Activated CD4-positive, alpha-beta T cell treated with anti-CD3 and anti-CD28 coated beads, Interleukin-2, amount 10 ng/mL, durations not matched to agents 7 days and 5 days (primary cell): ENCODE measurements at regions not wholly inside any gene's neighbourhood (a gene's known extent, or its start where the extent isn't known, plus 50 kb on each side); places are given as distances from the start of the nearest gene placed in this dataset.

Experiments
- CTCF ChIA-PET: fragments of 350-600 bp; sonication (Branson Sonifier 250); formaldehyde crosslinking; loops from one replicate; lab custom pipeline; 2021; ENCODE audit warnings: antibody characterized with exemption; lab: Charles Lee
- POLR2A ChIA-PET: fragments of 350-600 bp; sonication (Branson Sonifier 250); formaldehyde crosslinking; loops from one replicate; lab custom pipeline; 2021; ENCODE audit warnings: antibody characterized with exemption; lab: Charles Lee
- DNase-seq: peaks from one replicate; pipeline ENCODE4 v3.0.0-alpha.2; 2020
- H3K27ac Mint-ChIP-seq: one replicate; pipeline ENCODE4 v1.8.0; 2021; ENCODE audit warnings: mild to moderate bottlenecking, moderate library complexity, mixed read lengths
- H3K27me3 Mint-ChIP-seq: one replicate; pipeline ENCODE4 v1.8.0; 2021; ENCODE audit warnings: mixed read lengths
- H3K36me3 Mint-ChIP-seq: one replicate; pipeline ENCODE4 v1.8.0; 2021; ENCODE audit warnings: low read depth, mixed read lengths
- H3K4me1 Mint-ChIP-seq: one replicate; pipeline ENCODE4 v1.8.0; 2021; ENCODE audit warnings: mixed read lengths
- H3K4me3 Mint-ChIP-seq: one replicate; pipeline ENCODE4 v1.8.0; 2021; ENCODE audit warnings: mild to moderate bottlenecking, moderate library complexity, mixed read lengths
- H3K9me3 Mint-ChIP-seq: one replicate; pipeline ENCODE4 v1.8.0; 2021; ENCODE audit warnings: mixed read lengths

- Mint-ChIP-seq H3K27me3 (no peaks in the 10 kb centered on the region), H3K4me3 (no peak overlapping the region), H3K9me3 (peaks cover 7% of the 10 kb centered on the region), H3K4me1 (no peaks in the 10 kb centered on the region), H3K36me3 (no peaks in the 10 kb centered on the region), H3K27ac (no peak overlapping the region)
- CTCF ChIA-PET, result no interaction called here
- POLR2A ChIA-PET, result no interaction called here
- no peak for DNase-seq
These were observed 128.7 kb upstream of the KIAA1217 start for GRCh38 chr10:24080207-24080606.

- ChIA-PET POLR2A (no interaction called here), CTCF (no interaction called here)
- Mint-ChIP-seq H3K27me3 (no peaks in the 10 kb centered on the region), H3K36me3 (no peaks in the 10 kb centered on the region), H3K4me3 (no peak overlapping the region), H3K9me3 (peaks cover 7% of the 10 kb centered on the region), H3K27ac (no peak overlapping the region), H3K4me1 (no peaks in the 10 kb centered on the region)
- no peak for DNase-seq
These were observed 122.4 kb upstream of the KIAA1217 start for GRCh38 chr10:24086296-24087086.

GRCh38 chr10:24091256-24091655 is 117.7 kb upstream of the KIAA1217 start:
- Mint-ChIP-seq H3K27ac (no peak overlapping the region), H3K4me1 (no peaks in the 10 kb centered on the region), H3K9me3 (peaks cover 10% of the 10 kb centered on the region), H3K36me3 (no peaks in the 10 kb centered on the region), H3K4me3 (no peak overlapping the region), H3K27me3 (no peaks in the 10 kb centered on the region)
- no peak for DNase-seq
- ChIA-PET POLR2A (no interaction called here), CTCF (no interaction called here)

- no peaks in the 10 kb centered on the region for H3K4me1 Mint-ChIP-seq
- H3K4me3 Mint-ChIP-seq, result no peak overlapping the region
- CTCF ChIA-PET, result no interaction called here
- no peak for DNase-seq
- H3K36me3 Mint-ChIP-seq, result no peaks in the 10 kb centered on the region
- POLR2A ChIA-PET, result no interaction called here
- no peaks in the 10 kb centered on the region for H3K27me3 Mint-ChIP-seq
- peaks cover 10% of the 10 kb centered on the region for H3K9me3 Mint-ChIP-seq
- no peak overlapping the region for H3K27ac Mint-ChIP-seq
These were observed 112.7 kb upstream of the KIAA1217 start for GRCh38 chr10:24096281-24096680.

- no peaks in the 10 kb centered on the region for H3K4me1 Mint-ChIP-seq
- no peak overlapping the region for H3K4me3 Mint-ChIP-seq
- DNase-seq, result no peak
- H3K36me3 Mint-ChIP-seq, result no peaks in the 10 kb centered on the region
- no peaks in the 10 kb centered on the region for H3K27me3 Mint-ChIP-seq
- ChIA-PET CTCF (no interaction called here), POLR2A (no interaction called here)
- H3K27ac Mint-ChIP-seq, result no peak overlapping the region
- H3K9me3 Mint-ChIP-seq, result peaks cover 5% of the 10 kb centered on the region
These were observed 111.2 kb upstream of the KIAA1217 start for GRCh38 chr10:24097751-24098207.

DNA sequence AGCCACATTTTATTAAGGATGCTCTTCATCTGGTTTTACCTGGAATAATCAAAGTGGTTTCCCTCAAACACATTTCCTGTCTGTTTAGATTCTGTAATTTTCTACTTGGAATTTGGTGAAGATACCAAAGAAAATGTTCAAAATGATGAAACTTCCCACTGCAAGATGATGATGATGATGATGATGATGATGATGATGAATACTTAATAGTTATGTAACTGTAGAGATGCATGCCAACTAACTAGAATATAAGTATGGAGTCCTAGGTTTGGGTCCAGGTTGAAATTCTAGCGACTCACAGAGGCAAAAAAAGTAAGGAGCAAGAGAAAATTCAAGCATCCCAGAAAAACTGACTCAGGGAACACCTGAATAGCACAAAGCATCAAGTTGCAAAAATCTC is 104.0 kb upstream of the KIAA1217 start:
- H3K36me3 Mint-ChIP-seq, result no peaks in the 10 kb centered on the region
- H3K27ac Mint-ChIP-seq, result no peak overlapping the region
- ChIA-PET POLR2A (no interaction called here), CTCF (no interaction called here)
- no peaks in the 10 kb centered on the region for H3K9me3 Mint-ChIP-seq
- no peaks in the 10 kb centered on the region for H3K4me1 Mint-ChIP-seq
- DNase-seq, result no peak
- H3K27me3 Mint-ChIP-seq, result no peaks in the 10 kb centered on the region
- no peak overlapping the region for H3K4me3 Mint-ChIP-seq

DNA sequence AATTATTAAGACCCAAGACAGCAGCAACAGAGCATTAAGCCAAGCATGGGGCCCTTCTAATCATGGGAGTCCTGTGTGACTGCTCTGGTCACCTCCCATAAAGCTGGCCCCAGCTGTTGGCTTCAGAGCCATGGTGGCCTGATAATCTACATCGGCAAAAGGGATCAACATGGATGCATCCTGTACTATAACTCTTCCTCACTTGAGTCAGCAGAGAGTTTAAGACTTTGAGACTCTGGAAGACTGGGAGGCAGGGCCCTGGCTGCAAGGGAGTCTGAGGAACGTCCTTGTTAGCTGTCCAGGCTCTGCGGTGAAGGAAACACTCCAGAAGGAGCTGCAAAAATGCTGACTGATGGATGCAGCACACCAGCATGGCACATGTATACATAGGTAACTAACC is 95.0 kb upstream of the KIAA1217 start:
- Mint-ChIP-seq H3K4me3 (no peak overlapping the region), H3K36me3 (no peaks in the 10 kb centered on the region)
- CTCF ChIA-PET, result no interaction called here

DNA sequence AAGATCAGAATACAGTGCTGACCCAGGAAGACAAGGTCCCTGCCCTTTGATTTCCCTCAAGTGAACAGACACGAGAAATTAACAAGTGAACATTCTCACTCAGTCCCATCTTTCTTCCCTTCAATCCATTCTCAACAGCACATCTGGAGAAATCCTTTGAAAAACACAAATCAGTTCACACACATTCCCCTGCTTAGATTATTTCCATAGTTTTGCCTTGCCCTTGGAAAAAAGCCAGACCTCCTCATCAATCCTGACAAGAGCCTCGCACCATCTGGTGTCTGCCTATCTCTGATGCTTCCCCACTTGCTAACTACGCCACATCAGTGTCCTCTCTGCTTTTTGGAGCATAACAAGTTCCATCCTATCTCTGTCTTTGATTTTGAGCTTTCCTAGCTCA is 94.4 kb upstream of the KIAA1217 start:
- Mint-ChIP-seq H3K36me3 (no peaks in the 10 kb centered on the region), H3K4me3 (no peak overlapping the region), H3K27me3 (no peaks in the 10 kb centered on the region), H3K4me1 (no peaks in the 10 kb centered on the region), H3K27ac (no peak overlapping the region), H3K9me3 (no peaks in the 10 kb centered on the region)
- CTCF ChIA-PET, result no interaction called here
- no peak for DNase-seq
- POLR2A ChIA-PET, result no interaction called here

More for the DNA sequence above, 95.0 kb upstream of the KIAA1217 start:
- Mint-ChIP-seq H3K4me1 (no peaks in the 10 kb centered on the region), H3K27ac (no peak overlapping the region), H3K9me3 (no peaks in the 10 kb centered on the region), H3K27me3 (no peaks in the 10 kb centered on the region)
- no peak for DNase-seq
- POLR2A ChIA-PET, result no interaction called here

DNA sequence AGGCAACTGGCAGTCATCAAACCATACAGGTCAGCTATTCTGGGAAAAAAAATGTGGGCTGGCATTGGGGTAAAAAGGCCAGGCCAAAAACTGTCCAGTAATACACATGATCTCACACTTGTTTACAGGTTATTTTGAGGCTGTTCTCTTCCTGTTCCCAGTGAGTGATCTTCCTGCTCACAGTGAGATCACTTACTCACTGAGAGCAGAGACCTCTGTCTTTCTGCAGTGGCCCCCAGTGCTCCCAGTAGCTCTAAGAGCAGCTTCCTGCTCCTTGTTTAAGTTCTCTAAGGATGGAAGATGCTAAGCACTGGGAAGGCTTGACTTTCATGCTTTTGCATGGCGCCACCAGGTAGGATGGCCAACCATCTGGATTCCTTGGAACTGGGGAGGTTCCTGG is 93.5 kb upstream of the KIAA1217 start:
- no peak for DNase-seq
- no peaks in the 10 kb centered on the region for H3K4me1 Mint-ChIP-seq
- ChIA-PET CTCF (no interaction called here), POLR2A (no interaction called here)
- no peaks in the 10 kb centered on the region for H3K27me3 Mint-ChIP-seq
- H3K36me3 Mint-ChIP-seq, result no peaks in the 10 kb centered on the region
- H3K9me3 Mint-ChIP-seq, result no peaks in the 10 kb centered on the region
- H3K27ac Mint-ChIP-seq, result no peak overlapping the region
- no peak overlapping the region for H3K4me3 Mint-ChIP-seq

GRCh38 chr10:24118246-24118645 is 90.7 kb upstream of the KIAA1217 start:
- Mint-ChIP-seq H3K36me3 (no peaks in the 10 kb centered on the region), H3K9me3 (no peaks in the 10 kb centered on the region), H3K27ac (no peak overlapping the region), H3K27me3 (no peaks in the 10 kb centered on the region), H3K4me3 (no peak overlapping the region), H3K4me1 (no peaks in the 10 kb centered on the region)
- CTCF ChIA-PET, result no interaction called here
- no peak for DNase-seq
- POLR2A ChIA-PET, result no interaction called here

- ChIA-PET POLR2A (no interaction called here), CTCF (no interaction called here)
- DNase-seq, result no peak
- Mint-ChIP-seq H3K9me3 (no peaks in the 10 kb centered on the region), H3K4me3 (no peak overlapping the region), H3K36me3 (no peaks in the 10 kb centered on the region), H3K27me3 (no peaks in the 10 kb centered on the region), H3K4me1 (no peaks in the 10 kb centered on the region), H3K27ac (no peak overlapping the region)
These were observed 89.0 kb upstream of the KIAA1217 start for GRCh38 chr10:24119896-24120295.

GRCh38 chr10:24120646-24121045 is 88.3 kb upstream of the KIAA1217 start:
- Mint-ChIP-seq H3K4me1 (no peaks in the 10 kb centered on the region), H3K27ac (no peak overlapping the region), H3K9me3 (no peaks in the 10 kb centered on the region), H3K36me3 (no peaks in the 10 kb centered on the region), H3K27me3 (no peaks in the 10 kb centered on the region), H3K4me3 (no peak overlapping the region)
- ChIA-PET CTCF (no interaction called here), POLR2A (no interaction called here)
- DNase-seq, result no peak

GRCh38 chr10:24127516-24127915 is 81.4 kb upstream of the KIAA1217 start:
- no peak for DNase-seq
- Mint-ChIP-seq H3K27ac (no peak overlapping the region), H3K27me3 (no peaks in the 10 kb centered on the region), H3K4me3 (no peak overlapping the region), H3K4me1 (no peaks in the 10 kb centered on the region), H3K36me3 (no peaks in the 10 kb centered on the region), H3K9me3 (no peaks in the 10 kb centered on the region)
- ChIA-PET POLR2A (no interaction called here), CTCF (no interaction called here)
